ENCODE measurements at regions not wholly inside any gene's neighbourhood (a gene's known extent, or its start where the extent isn't known, plus 50 kb on each side); places are given as distances from the start of the nearest gene placed in this dataset.

GRCh38 chr10:120313715-120314114 is 143.3 kb upstream of the PLPP4 start:
- H3K9me3 Mint-ChIP-seq = no peaks in the 10 kb centered on the region
- H3K27ac Mint-ChIP-seq = no peak overlapping the region
- H3K4me1 Mint-ChIP-seq = no peaks in the 10 kb centered on the region
- H3K4me3 Mint-ChIP-seq = no peak overlapping the region
- no peaks in the 10 kb centered on the region for H3K36me3 Mint-ChIP-seq
- no peaks in the 10 kb centered on the region for H3K27me3 Mint-ChIP-seq
- ATAC-seq = no peak

DNA sequence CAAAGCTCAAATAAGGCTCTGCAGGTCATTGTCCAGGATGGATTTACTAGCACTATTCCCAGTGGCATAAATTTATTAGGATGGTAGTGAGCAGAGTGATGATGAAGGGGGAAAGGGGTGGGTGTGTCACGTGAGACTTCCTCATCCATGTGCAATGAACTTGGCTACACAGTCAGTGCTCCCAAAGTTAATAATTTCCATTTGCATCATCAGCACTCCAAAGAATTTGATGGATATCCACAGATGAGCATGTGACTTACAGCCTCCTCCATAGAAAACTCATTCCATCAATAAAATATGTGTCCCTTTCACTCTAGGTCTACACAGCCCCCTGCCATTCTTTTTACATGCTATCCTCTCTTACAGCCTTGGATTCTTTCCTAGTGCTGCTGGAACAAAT is 142.6 kb upstream of the PLPP4 start:
- Mint-ChIP-seq H3K9me3 (no peaks in the 10 kb centered on the region), H3K4me3 (no peak overlapping the region), H3K27ac (no peak overlapping the region), H3K4me1 (no peaks in the 10 kb centered on the region), H3K36me3 (no peaks in the 10 kb centered on the region), H3K27me3 (no peaks in the 10 kb centered on the region)
- ATAC-seq = no peak

- Mint-ChIP-seq H3K4me3 (no peak overlapping the region), H3K9me3 (no peaks in the 10 kb centered on the region), H3K36me3 (no peaks in the 10 kb centered on the region), H3K4me1 (no peaks in the 10 kb centered on the region), H3K27me3 (no peaks in the 10 kb centered on the region), H3K27ac (no peak overlapping the region)
- ATAC-seq = no peak
Observed at GRCh38 chr10:120318862-120319261, 138.2 kb upstream of the PLPP4 start.

GRCh38 chr10:120327675-120328074 is 129.4 kb upstream of the PLPP4 start:
- Mint-ChIP-seq H3K27ac (no peak overlapping the region), H3K4me1 (no peaks in the 10 kb centered on the region), H3K36me3 (no peaks in the 10 kb centered on the region), H3K9me3 (no peaks in the 10 kb centered on the region), H3K27me3 (peaks cover 14% of the 10 kb centered on the region), H3K4me3 (no peak overlapping the region)
- ATAC-seq = no peak

- H3K4me1 Mint-ChIP-seq = no peaks in the 10 kb centered on the region
- H3K27me3 Mint-ChIP-seq = peaks cover 14% of the 10 kb centered on the region
- H3K4me3 Mint-ChIP-seq = no peak overlapping the region
Observed at GRCh38 chr10:120328647-120329046, 128.4 kb upstream of the PLPP4 start.

DNA sequence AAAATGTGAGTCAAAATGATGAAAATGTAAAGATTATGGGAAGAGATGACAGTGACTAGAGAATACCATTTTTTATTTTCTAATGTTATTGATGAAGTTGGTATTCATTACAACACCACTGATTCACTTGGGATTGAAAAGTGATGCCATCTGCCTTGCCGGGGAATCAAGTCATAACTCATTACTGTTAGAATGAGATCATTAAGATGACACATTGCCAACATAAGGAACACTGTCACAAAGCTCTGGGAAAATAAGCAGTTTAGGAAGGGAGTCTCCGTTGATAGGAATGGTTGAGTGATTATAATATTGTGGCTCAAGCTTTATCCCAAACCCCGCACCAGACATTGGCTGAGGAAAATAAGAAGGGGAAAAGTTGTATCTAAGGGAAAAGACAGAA is 121.5 kb upstream of the PLPP4 start:
- no peaks in the 10 kb centered on the region for H3K27me3 Mint-ChIP-seq
- ATAC-seq = no peak
- no peaks in the 10 kb centered on the region for H3K36me3 Mint-ChIP-seq
- H3K9me3 Mint-ChIP-seq = no peaks in the 10 kb centered on the region
- H3K27ac Mint-ChIP-seq = no peak overlapping the region
- H3K4me1 Mint-ChIP-seq = no peaks in the 10 kb centered on the region
- H3K4me3 Mint-ChIP-seq = no peak overlapping the region

More at GRCh38 chr10:120328647-120329046, 128.4 kb upstream of the PLPP4 start:
- H3K36me3 Mint-ChIP-seq = no peaks in the 10 kb centered on the region
- H3K9me3 Mint-ChIP-seq = no peaks in the 10 kb centered on the region
- no peak for ATAC-seq
- no peak overlapping the region for H3K27ac Mint-ChIP-seq

DNA sequence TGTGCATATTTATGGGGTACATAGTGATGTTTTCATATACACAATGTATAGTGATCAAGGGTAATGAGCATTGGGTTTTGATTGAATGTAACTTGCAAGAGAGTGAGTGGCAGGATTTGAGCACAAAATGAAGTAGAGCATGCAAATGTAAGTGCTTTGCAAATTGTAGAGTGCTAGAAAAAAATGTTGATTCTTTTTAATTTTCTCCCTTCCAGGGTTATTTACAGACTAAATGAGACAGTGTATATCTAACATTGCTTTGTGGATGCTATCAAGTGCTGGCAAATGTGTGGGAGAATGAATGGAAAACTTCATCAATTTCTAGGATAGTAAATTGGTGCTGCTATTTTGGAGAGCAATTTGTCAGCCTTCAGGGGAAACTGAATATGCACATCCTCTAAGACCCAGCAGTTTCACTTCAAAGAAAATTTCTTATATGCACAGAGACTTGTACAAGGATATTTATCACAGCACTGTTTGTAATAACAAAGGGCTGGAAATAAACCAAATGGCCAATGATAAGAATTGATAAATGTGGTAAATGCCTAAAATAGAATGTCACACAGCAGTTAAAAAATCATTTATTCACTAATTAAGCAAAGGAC is 120.6 kb upstream of the PLPP4 start:
- Mint-ChIP-seq H3K4me3 (no peak overlapping the region), H3K36me3 (no peaks in the 10 kb centered on the region), H3K9me3 (no peaks in the 10 kb centered on the region), H3K4me1 (no peaks in the 10 kb centered on the region), H3K27ac (no peak overlapping the region), H3K27me3 (no peaks in the 10 kb centered on the region)
- no peak for ATAC-seq

DNA sequence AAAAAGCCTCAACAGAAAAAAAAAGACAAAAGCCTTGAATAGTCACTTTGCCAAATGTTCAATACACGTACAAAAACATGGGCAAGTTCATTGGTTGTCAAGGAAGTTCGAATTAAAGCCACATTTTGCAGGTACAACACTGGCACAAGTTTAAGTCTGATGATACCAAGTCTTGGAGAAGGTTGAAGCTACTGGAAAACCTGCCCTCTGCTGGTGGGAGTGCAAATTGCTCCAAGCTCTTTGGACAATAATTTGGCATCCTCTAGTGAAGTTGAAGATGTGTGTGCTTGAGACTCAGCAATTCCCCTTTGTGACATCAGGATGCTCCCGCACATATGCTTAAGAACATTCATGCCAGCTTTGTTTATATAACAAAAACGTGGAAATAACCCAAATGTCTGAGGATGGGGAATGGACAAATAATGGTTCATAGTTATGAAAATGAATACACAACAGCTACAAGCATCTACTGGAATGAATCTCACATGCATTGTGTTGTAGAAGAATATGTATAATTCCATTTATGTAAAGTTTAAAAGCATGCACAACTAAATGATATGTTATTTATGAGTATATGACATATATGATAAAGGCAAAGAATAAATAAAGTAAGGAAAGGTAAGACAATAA is 120.0 kb upstream of the PLPP4 start:
- Mint-ChIP-seq H3K4me1 (no peaks in the 10 kb centered on the region), H3K27me3 (no peaks in the 10 kb centered on the region), H3K4me3 (no peak overlapping the region), H3K27ac (no peak overlapping the region), H3K9me3 (no peaks in the 10 kb centered on the region), H3K36me3 (no peaks in the 10 kb centered on the region)
- no peak for ATAC-seq

GRCh38 chr10:120342115-120342714 is 114.8 kb upstream of the PLPP4 start:
- Mint-ChIP-seq H3K36me3 (no peaks in the 10 kb centered on the region), H3K4me3 (no peak overlapping the region), H3K27ac (no peak overlapping the region), H3K4me1 (no peaks in the 10 kb centered on the region), H3K9me3 (no peaks in the 10 kb centered on the region), H3K27me3 (peaks cover 15% of the 10 kb centered on the region)
- ATAC-seq = no peak

- H3K27ac Mint-ChIP-seq = no peak overlapping the region
- no peak overlapping the region for H3K4me3 Mint-ChIP-seq
- H3K4me1 Mint-ChIP-seq = no peaks in the 10 kb centered on the region
- H3K27me3 Mint-ChIP-seq = peaks cover 31% of the 10 kb centered on the region
- no peak for ATAC-seq
- H3K36me3 Mint-ChIP-seq = no peaks in the 10 kb centered on the region
- H3K9me3 Mint-ChIP-seq = no peaks in the 10 kb centered on the region
Observed at GRCh38 chr10:120345186-120345585, 111.8 kb upstream of the PLPP4 start.

- no peaks in the 10 kb centered on the region for H3K36me3 Mint-ChIP-seq
- H3K27ac Mint-ChIP-seq = no peak overlapping the region
- H3K27me3 Mint-ChIP-seq = peaks cover 31% of the 10 kb centered on the region
- ATAC-seq = no peak
- H3K9me3 Mint-ChIP-seq = no peaks in the 10 kb centered on the region
- H3K4me1 Mint-ChIP-seq = no peaks in the 10 kb centered on the region
- no peak overlapping the region for H3K4me3 Mint-ChIP-seq
Observed at GRCh38 chr10:120347644-120348043, 109.4 kb upstream of the PLPP4 start.

- Mint-ChIP-seq H3K36me3 (no peaks in the 10 kb centered on the region), H3K27ac (no peak overlapping the region), H3K4me3 (no peak overlapping the region), H3K4me1 (no peaks in the 10 kb centered on the region), H3K27me3 (peaks cover 31% of the 10 kb centered on the region), H3K9me3 (no peaks in the 10 kb centered on the region)
- ATAC-seq = no peak
Observed at GRCh38 chr10:120349069-120349468, 108.0 kb upstream of the PLPP4 start.

GRCh38 chr10:120355425-120355824 is 101.6 kb upstream of the PLPP4 start:
- Mint-ChIP-seq H3K4me1 (no peaks in the 10 kb centered on the region), H3K4me3 (no peak overlapping the region), H3K9me3 (peaks cover 2% of the 10 kb centered on the region), H3K27ac (no peak overlapping the region), H3K36me3 (no peaks in the 10 kb centered on the region), H3K27me3 (no peaks in the 10 kb centered on the region)
- ATAC-seq = no peak

GRCh38 chr10:120360571-120360970 is 96.5 kb upstream of the PLPP4 start:
- peaks cover 11% of the 10 kb centered on the region for H3K27me3 Mint-ChIP-seq
- H3K9me3 Mint-ChIP-seq = peaks cover 5% of the 10 kb centered on the region
- H3K4me3 Mint-ChIP-seq = no peak overlapping the region
- no peaks in the 10 kb centered on the region for H3K4me1 Mint-ChIP-seq
- no peaks in the 10 kb centered on the region for H3K36me3 Mint-ChIP-seq
- no peak for ATAC-seq
- H3K27ac Mint-ChIP-seq = no peak overlapping the region

- H3K36me3 Mint-ChIP-seq = no peaks in the 10 kb centered on the region
- H3K27ac Mint-ChIP-seq = no peak overlapping the region
- H3K9me3 Mint-ChIP-seq = peaks cover 3% of the 10 kb centered on the region
- peaks cover 11% of the 10 kb centered on the region for H3K27me3 Mint-ChIP-seq
- no peak overlapping the region for H3K4me3 Mint-ChIP-seq
- ATAC-seq = no peak
- no peaks in the 10 kb centered on the region for H3K4me1 Mint-ChIP-seq
Observed at GRCh38 chr10:120365872-120366271, 91.2 kb upstream of the PLPP4 start.

DNA sequence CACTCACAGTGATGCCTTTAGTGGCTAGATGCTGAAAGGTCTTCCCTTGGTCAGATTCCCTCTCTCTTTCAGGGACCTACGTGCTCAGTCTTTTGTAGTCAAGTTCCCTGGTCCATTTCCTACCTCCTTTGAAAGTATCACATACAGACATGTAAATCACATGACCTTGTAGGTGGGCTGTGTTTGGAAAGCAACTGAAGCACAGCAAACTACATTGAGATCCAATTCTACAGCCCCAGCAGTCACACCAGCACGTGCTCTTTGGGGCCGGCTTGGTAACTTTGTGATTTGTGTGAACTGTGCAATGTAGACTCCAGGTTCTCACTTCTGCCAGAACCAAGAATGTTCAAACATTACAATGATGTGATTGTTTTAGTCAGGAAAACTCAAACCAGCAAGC is 89.7 kb upstream of the PLPP4 start:
- Mint-ChIP-seq H3K9me3 (peaks cover 3% of the 10 kb centered on the region), H3K4me3 (no peak overlapping the region), H3K27ac (no peak overlapping the region), H3K36me3 (no peaks in the 10 kb centered on the region), H3K27me3 (peaks cover 10% of the 10 kb centered on the region), H3K4me1 (no peaks in the 10 kb centered on the region)
- no peak for ATAC-seq

Measured in stimulated activated memory B cell treated with anti-CD40 and anti-IgM and Interleukin-4, amounts not matched to agents 10 μg/mL and 1 μg/mL and 100 μg/mL, for 72 hours (primary cell).